SK-N-SH (cell line): ENCODE measurements at regions not wholly inside any gene's neighbourhood (a gene's known extent, or its start where the extent isn't known, plus 50 kb on each side); places are given as distances from the start of the nearest gene placed in this dataset.

ENCODE experiments used
- CTCF ChIA-PET: fragments of 300-600, 350-600 bp; formaldehyde crosslinking; extraction: SDS; loops from one replicate; lab custom pipeline; 2021; lab: Yijun Ruan, JAX
- POLR2A ChIA-PET: fragments of 350-600 bp; sonication (Branson Sonifier 250); formaldehyde crosslinking; extraction: SDS; loops from one replicate; lab custom pipeline; 2020; ENCODE audit warnings: antibody characterized with exemption, inconsistent platforms; lab: Yijun Ruan, JAX
- DNase-seq: peaks from one replicate; pipeline ENCODE4 v3.0.0; 2012
- H2AFZ ChIP-seq: fragments of 200-600 bp; sonication (generic); 2 replicates; pipeline ENCODE4 v1.8.1; 2016; ENCODE audit warnings: antibody characterized with exemption, mild to moderate bottlenecking, low read depth
- H3F3A ChIP-seq: fragments of 200-600 bp; sonication (generic); replicated peaks from 2 replicates; pipeline ENCODE3; 2016; ENCODE audit warnings: antibody characterized with exemption, mild to moderate bottlenecking; ENCODE audit not compliant: insufficient read depth
- H3K27ac ChIP-seq, 2 experiments: fragments of 200-500 bp in 1 of 2; fragments of 200-600 bp in 1 of 2; sonication (Bioruptor generic) in 1 of 2; sonication (generic), shearing (Covaris generic) in 1 of 2; 2 replicates each; pipeline versions ENCODE4 v1.5.1 to v1.6.1; 2014 to 2016; ENCODE audit warnings: low read depth in 2 of 2, inconsistent platforms in 1 of 2, low read length in 1 of 2, mild to moderate bottlenecking in 1 of 2, mixed read lengths in 1 of 2
- H3K27me3 ChIP-seq: fragments of 200-600 bp; sonication (generic), shearing (Covaris generic); 2 replicates; pipeline ENCODE4 v1.6.1; 2016; ENCODE audit warnings: mixed run types; ENCODE audit not compliant: insufficient read depth
- H3K36me3 ChIP-seq, 2 experiments: fragments of 200-500 bp in 1 of 2; fragments of 200-600 bp in 1 of 2; sonication (Bioruptor generic) in 1 of 2; sonication (generic) in 1 of 2; replicated peaks in 1 of 2; 2 replicates each; pipeline versions ENCODE3 to v1.5.1; 2014 to 2016; ENCODE audit warnings: low read length in 1 of 2, mild to moderate bottlenecking in 1 of 2; ENCODE audit not compliant: insufficient read depth in 2 of 2, control insufficient read depth in 1 of 2
- H3K4me1 ChIP-seq, 2 experiments: fragments of 200-500 bp in 1 of 2; fragments of 200-600 bp in 1 of 2; sonication (Bioruptor generic) in 1 of 2; sonication (generic), shearing (Covaris generic) in 1 of 2; 2 replicates each; pipeline versions ENCODE4 v1.5.1 to v1.6.1; 2014 to 2016; ENCODE audit warnings: low read depth in 1 of 2, low read length in 1 of 2, mixed run types in 1 of 2; ENCODE audit not compliant: insufficient read depth in 2 of 2, control insufficient read depth in 1 of 2
- H3K4me2 ChIP-seq: fragments of 200-600 bp; sonication (generic), shearing (Covaris generic); 2 replicates; pipeline ENCODE4 v1.6.1; 2017; ENCODE audit warnings: mixed run types
- H3K4me3 ChIP-seq, 2 experiments: fragments of 200-500 bp in 1 of 2; fragments of 200-600 bp in 1 of 2; sonication (Bioruptor generic) in 1 of 2; sonication (generic), shearing (Covaris generic) in 1 of 2; 2 replicates each; pipeline versions ENCODE4 v1.5.1 to v1.8.1; 2014 to 2016; ENCODE audit warnings: low read depth in 2 of 2, inconsistent platforms in 1 of 2, low read length in 1 of 2, mild to moderate bottlenecking in 1 of 2, mixed read lengths in 1 of 2, moderate library complexity in 1 of 2
- H3K79me2 ChIP-seq: fragments of 200-600 bp; sonication (generic); 2 replicates; pipeline ENCODE4 v1.8.1; 2017; ENCODE audit warnings: mild to moderate bottlenecking; ENCODE audit not compliant: insufficient read depth
- H3K9ac ChIP-seq: fragments of 200-600 bp; sonication (generic); 2 replicates; pipeline ENCODE4 v1.6.1; 2017; ENCODE audit warnings: mixed run types
- H3K9me2 ChIP-seq: fragments of 200-600 bp; sonication (generic); 2 replicates; pipeline ENCODE4 v1.6.1; 2017; ENCODE audit warnings: mixed run types
- H3K9me3 ChIP-seq: fragments of 200-600 bp; sonication (generic); 2 replicates; pipeline ENCODE4 v1.6.1; 2017; ENCODE audit warnings: mixed run types, mild to moderate bottlenecking, moderate library complexity
- H4K20me1 ChIP-seq: fragments of 200-600 bp; sonication (generic); 2 replicates; pipeline ENCODE4 v1.6.1; 2017; ENCODE audit warnings: mild to moderate bottlenecking, mixed run types; ENCODE audit not compliant: insufficient read depth
- FOSL2 ChIP-seq: IDR thresholded peaks from 2 replicates; pipeline ENCODE4 v1.4.0; 2012; ENCODE audit warnings: low read depth, mild to moderate bottlenecking, moderate library complexity, borderline replicate concordance
- IRF3 ChIP-seq: fragments of 150-350 bp; IDR thresholded peaks from 2 replicates; pipeline ENCODE4 v1.6.1; 2016; ENCODE audit warnings: mild to moderate bottlenecking, low read depth, low read length
- NFIC ChIP-seq: IDR thresholded peaks from 2 replicates; pipeline ENCODE4 v1.4.0; 2012; ENCODE audit warnings: borderline replicate concordance
- PBX3 ChIP-seq: IDR thresholded peaks from 2 replicates; pipeline ENCODE4; 2012
- RAD21 ChIP-seq: IDR thresholded peaks from 2 replicates; pipeline ENCODE4 v1.6.1; 2012; ENCODE audit warnings: mild to moderate bottlenecking, low read length
- RCOR1 ChIP-seq: fragments of 150-350 bp; IDR thresholded peaks from 2 replicates; pipeline ENCODE4 v1.6.1; 2017; ENCODE audit warnings: antibody characterized with exemption, low read length
- REST ChIP-seq: IDR thresholded peaks from 2 replicates; pipeline ENCODE4 v1.6.1; 2012; ENCODE audit warnings: mild to moderate bottlenecking, low read depth, low read length, moderate library complexity
- RFX5 ChIP-seq: IDR thresholded peaks from 2 replicates; pipeline ENCODE4 v1.6.1; 2012; ENCODE audit warnings: mild to moderate bottlenecking, improper control_type of control experiment, low read length
- RXRA ChIP-seq: IDR thresholded peaks from 2 replicates; pipeline ENCODE4 v1.4.0; 2012; ENCODE audit warnings: low read depth, mild to moderate bottlenecking, borderline replicate concordance
- SIN3A ChIP-seq: IDR thresholded peaks from 2 replicates; pipeline ENCODE4 v1.6.1; 2012; ENCODE audit warnings: low read depth, mild to moderate bottlenecking, low read length, moderate library complexity, borderline replicate concordance
- WGBS: methylation state at CpG from one replicate; pipeline ENCODE4 v1.1.6; 2017; ENCODE audit warnings: low lambda C conversion rate; 5-methylcytosine and 5-hydroxymethylcytosine counted together
- TF ChIP-seq, protein P1 (sequence below): IDR thresholded peaks from 2 replicates; pipeline ENCODE4 v1.4.0; 2012; ENCODE audit warnings: low read depth, borderline replicate concordance
- TF ChIP-seq, protein P2 (sequence below): fragments of 150-350 bp; IDR thresholded peaks from 2 replicates; pipeline ENCODE4 v1.6.1; 2017; ENCODE audit warnings: antibody characterized with exemption, low read length, low read depth, borderline replicate concordance

GRCh38 chr2:120972286-120972685 is 236.6 kb downstream of the GLI2 start:
- Histone ChIP-seq H3K9me3 (no peaks in the 10 kb centered on the region), H4K20me1 (no peaks in the 10 kb centered on the region), H3F3A (no peaks in the 10 kb centered on the region), H3K36me3 (peaks cover 5 to 40% of the 10 kb centered on the region in 2 experiments)
- no peak for DNase-seq
- TF ChIP-seq NFIC (no peak), RAD21 (no peak), FOSL2 (no peak), RXRA (no peak), RCOR1 (no peak), REST (no peak), SIN3A (no peak), RFX5 (no peak), PBX3 (no peak)
- TF ChIP-seq, protein P1, sequence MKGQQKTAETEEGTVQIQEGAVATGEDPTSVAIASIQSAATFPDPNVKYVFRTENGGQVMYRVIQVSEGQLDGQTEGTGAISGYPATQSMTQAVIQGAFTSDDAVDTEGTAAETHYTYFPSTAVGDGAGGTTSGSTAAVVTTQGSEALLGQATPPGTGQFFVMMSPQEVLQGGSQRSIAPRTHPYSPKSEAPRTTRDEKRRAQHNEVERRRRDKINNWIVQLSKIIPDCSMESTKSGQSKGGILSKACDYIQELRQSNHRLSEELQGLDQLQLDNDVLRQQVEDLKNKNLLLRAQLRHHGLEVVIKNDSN: no peak
- TF ChIP-seq, protein P2, sequence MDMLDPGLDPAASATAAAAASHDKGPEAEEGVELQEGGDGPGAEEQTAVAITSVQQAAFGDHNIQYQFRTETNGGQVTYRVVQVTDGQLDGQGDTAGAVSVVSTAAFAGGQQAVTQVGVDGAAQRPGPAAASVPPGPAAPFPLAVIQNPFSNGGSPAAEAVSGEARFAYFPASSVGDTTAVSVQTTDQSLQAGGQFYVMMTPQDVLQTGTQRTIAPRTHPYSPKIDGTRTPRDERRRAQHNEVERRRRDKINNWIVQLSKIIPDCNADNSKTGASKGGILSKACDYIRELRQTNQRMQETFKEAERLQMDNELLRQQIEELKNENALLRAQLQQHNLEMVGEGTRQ: no peak
- TF ChIP-seq, all 33 proteins: peak for 0
- H3K4me2 ChIP-seq: no peak overlapping the region
- 100% methylated on average over 5 of the region's 6 CpGs for WGBS
- ChIA-PET CTCF (interaction anchor here (1.2 kb wide), 1 partner anchor 13 kb away, joined by 3 read pairs; no protein-coding TSS in a partner anchor), POLR2A (no interaction called here)
- H3K9me2 ChIP-seq: no peaks in the 10 kb centered on the region
- H3K27me3 ChIP-seq: no peaks in the 10 kb centered on the region
- H3K79me2 ChIP-seq: no peaks in the 10 kb centered on the region
- no peak overlapping the region for H2AFZ ChIP-seq
- no peak overlapping the region for H3K4me3 ChIP-seq
- H3K4me1 ChIP-seq: peaks cover 0 to 12% of the 10 kb centered on the region in 2 experiments; a peak in 1 of 4 replicates
- no peak overlapping the region for H3K9ac ChIP-seq
- no peak overlapping the region for H3K27ac ChIP-seq

DNA sequence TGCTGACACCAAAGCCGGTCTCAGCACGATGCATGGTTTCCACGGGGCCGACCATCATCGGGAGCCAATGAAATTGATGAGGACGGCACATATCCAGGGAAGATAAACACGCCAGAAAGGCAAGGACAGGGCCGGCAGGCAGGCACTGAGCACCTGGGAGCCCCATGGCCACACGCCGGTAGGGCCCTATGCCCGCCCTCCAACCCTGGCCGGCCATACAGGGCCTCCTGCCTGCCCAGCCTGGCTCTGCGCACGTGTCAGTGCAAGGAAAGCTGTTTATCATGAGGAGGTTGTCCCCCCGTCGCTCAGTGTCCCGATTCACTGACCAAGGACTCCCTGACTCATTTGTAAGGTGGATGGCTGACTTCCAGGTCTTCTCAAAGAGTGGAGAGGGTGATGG is 237.5 kb downstream of the GLI2 start:
- Histone ChIP-seq H3K9me3 (no peaks in the 10 kb centered on the region), H3F3A (no peaks in the 10 kb centered on the region), H3K4me1 (peaks cover 0 to 20% of the 10 kb centered on the region in 2 experiments; a peak in 1 of 4 replicates), H3K9me2 (no peaks in the 10 kb centered on the region), H3K27ac (no peak overlapping the region), H4K20me1 (no peaks in the 10 kb centered on the region), H2AFZ (no peak overlapping the region), H3K79me2 (no peaks in the 10 kb centered on the region), H3K4me3 (no peak overlapping the region), H3K4me2 (no peak overlapping the region), H3K9ac (no peak overlapping the region), H3K27me3 (no peaks in the 10 kb centered on the region), H3K36me3 (peaks cover 5 to 45% of the 10 kb centered on the region in 2 experiments)
- no peak for DNase-seq
- ChIA-PET POLR2A (no interaction called here), CTCF (no interaction called here)
- no peak for TF ChIP-seq FOSL2
- no peak for TF ChIP-seq IRF3
- 94% methylated on average over 12 of the region's 17 CpGs for WGBS
